IMR-90 (cell line): ENCODE measurements at regions not wholly inside any gene's neighbourhood (a gene's known extent, or its start where the extent isn't known, plus 50 kb on each side); places are given as distances from the start of the nearest gene placed in this dataset.

Source experiments
- ATAC-seq: fragments of 200-7000 bp; cut with Tn5 transposase; 2 replicates; pipeline ENCODE4 v1.9.1; 2020; ENCODE audit warnings: low read depth, mild to moderate bottlenecking, moderate library complexity
- BruUV-seq: library from RNA; stranded (reverse); fragments of 400-500 nt; replicated peaks from 2 replicates; lab custom pipeline; 2021; lab: Mats Ljungman, UMichigan
- CTCF ChIA-PET: fragments of 300-600 bp; formaldehyde crosslinking; extraction: SDS; loops from one replicate; lab custom pipeline; 2021; ENCODE audit warnings: antibody characterized with exemption; lab: Yijun Ruan, JAX
- POLR2A ChIA-PET: fragments of 300-600 bp; sonication (Branson Sonifier 250); formaldehyde crosslinking; loops from one replicate; lab custom pipeline; 2022; ENCODE audit warnings: antibody characterized with exemption; ENCODE audit not compliant: unreplicated experiment; lab: Charles Lee
- DNase-seq: peaks from one replicate; pipeline ENCODE4 v3.0.0; 2013
- H2AFZ ChIP-seq: replicated peaks from 2 replicates; pipeline ENCODE3; 2013; ENCODE audit warnings: low read length, mild to moderate bottlenecking; ENCODE audit not compliant: poor library complexity
- H2AK5ac ChIP-seq: 2 replicates; pipeline ENCODE4 v1.6.1; 2013; ENCODE audit warnings: low read depth, low read length, inconsistent platforms
- H2AK9ac ChIP-seq: replicated peaks from 2 replicates; pipeline ENCODE3; 2013; ENCODE audit warnings: mild to moderate bottlenecking, low read depth, low read length, moderate library complexity; ENCODE audit not compliant: poor library complexity
- H2BK120ac ChIP-seq: 2 replicates; pipeline ENCODE4 v1.6.1; 2013; ENCODE audit warnings: low read depth, low read length, inconsistent platforms
- H2BK15ac ChIP-seq: 3 replicates; pipeline ENCODE4 v1.6.1; 2013; ENCODE audit warnings: low read depth, low read length, inconsistent platforms
- H2BK20ac ChIP-seq: 2 replicates; pipeline ENCODE4 v1.6.1; 2013; ENCODE audit warnings: low read depth, mild to moderate bottlenecking, inconsistent platforms, low read length, moderate library complexity
- H2BK5ac ChIP-seq: 2 replicates; pipeline ENCODE4 v1.6.1; 2013; ENCODE audit warnings: mild to moderate bottlenecking, low read depth, low read length, inconsistent platforms; ENCODE audit not compliant: poor library complexity, severe bottlenecking
- H3K14ac ChIP-seq: replicated peaks from 2 replicates; pipeline ENCODE4 v1.6.1; 2013; ENCODE audit warnings: low read depth, low read length, inconsistent platforms
- H3K18ac ChIP-seq: 2 replicates; pipeline ENCODE4 v1.6.1; 2013; ENCODE audit warnings: low read depth, low read length, control low read depth
- H3K23ac ChIP-seq: 2 replicates; pipeline ENCODE4 v1.6.1; 2013; ENCODE audit warnings: low read depth, low read length, inconsistent platforms
- H3K27ac ChIP-seq: 2 replicates; pipeline ENCODE4 v1.5.1; 2013; ENCODE audit warnings: mild to moderate bottlenecking, control low read depth, low read length; ENCODE audit not compliant: insufficient read depth
- H3K27me3 ChIP-seq: 2 replicates; pipeline ENCODE4 v1.6.1; 2013; ENCODE audit warnings: low read length; ENCODE audit not compliant: control insufficient read depth, insufficient read depth
- H3K36me3 ChIP-seq: 2 replicates; pipeline ENCODE4 v1.6.1; 2013; ENCODE audit warnings: low read length, mixed read lengths; ENCODE audit not compliant: control insufficient read depth, insufficient read depth
- H3K4ac ChIP-seq: 2 replicates; pipeline ENCODE4 v1.6.1; 2013; ENCODE audit warnings: low read depth, low read length, inconsistent platforms
- H3K4me1 ChIP-seq: 2 replicates; pipeline ENCODE4 v1.6.1; 2013; ENCODE audit warnings: low read length, mixed read lengths; ENCODE audit not compliant: control insufficient read depth, insufficient read depth
- H3K4me2 ChIP-seq: 2 replicates; pipeline ENCODE4 v1.6.1; 2013; ENCODE audit warnings: low read depth, mild to moderate bottlenecking, control low read depth, low read length, moderate library complexity
- H3K4me3 ChIP-seq: 2 replicates; pipeline ENCODE4 v1.5.1; 2013; ENCODE audit warnings: low read depth, mild to moderate bottlenecking, control low read depth, low read length, moderate library complexity; ENCODE audit not compliant: insufficient read depth
- H3K56ac ChIP-seq: 2 replicates; pipeline ENCODE4 v1.6.1; 2013; ENCODE audit warnings: low read length, inconsistent platforms; ENCODE audit not compliant: insufficient read depth; ENCODE audit errors: extremely low read depth
- H3K79me1 ChIP-seq, 2 experiments: 2 replicates each; pipeline ENCODE4 v1.6.1; 2013; ENCODE audit warnings: low read length in 2 of 2, inconsistent platforms in 1 of 2, low read depth in 1 of 2
- H3K9ac ChIP-seq: 2 replicates; pipeline ENCODE4 v1.6.1; 2013; ENCODE audit warnings: low read depth, low read length, control low read depth
- H3K9me1 ChIP-seq: 2 replicates; pipeline ENCODE4 v1.6.1; 2013; ENCODE audit warnings: low read length, inconsistent platforms; ENCODE audit not compliant: insufficient read depth
- H3K9me3 ChIP-seq: 2 replicates; pipeline ENCODE4 v1.6.1; 2013; ENCODE audit warnings: low read length; ENCODE audit not compliant: control insufficient read depth, insufficient read depth
- H4K20me1 ChIP-seq: 2 replicates; pipeline ENCODE4 v1.6.1; 2013; ENCODE audit warnings: low read length, inconsistent platforms; ENCODE audit not compliant: insufficient read depth
- H4K5ac ChIP-seq: 2 replicates; pipeline ENCODE4 v1.6.1; 2013; ENCODE audit warnings: mild to moderate bottlenecking, low read depth, low read length, control low read depth
- H4K8ac ChIP-seq, 2 experiments: 2 replicates each; pipeline ENCODE4 v1.6.1; 2013; ENCODE audit warnings: low read depth in 2 of 2, low read length in 2 of 2, control low read depth in 1 of 2, inconsistent platforms in 1 of 2
- H4K91ac ChIP-seq: 2 replicates; pipeline ENCODE4 v1.6.1; 2013; ENCODE audit warnings: low read depth, low read length, inconsistent platforms; ENCODE audit not compliant: insufficient read depth
- BHLHE40 ChIP-seq: fragments of 150-350 bp; IDR thresholded peaks from 2 replicates; pipeline ENCODE4 v1.6.1; 2016; ENCODE audit warnings: mild to moderate bottlenecking, low read depth, low read length
- MAFK ChIP-seq: IDR thresholded peaks from 2 replicates; pipeline ENCODE4 v1.6.1; 2012; ENCODE audit warnings: low read depth, low read length, improper control_type of control experiment
- MAZ ChIP-seq: IDR thresholded peaks from 2 replicates; pipeline ENCODE4 v1.6.1; 2012; ENCODE audit warnings: low read depth, mild to moderate bottlenecking, low read length, improper control_type of control experiment, moderate library complexity, borderline replicate concordance
- MXI1 ChIP-seq: IDR thresholded peaks from 2 replicates; pipeline ENCODE4 v1.6.1; 2012; ENCODE audit warnings: low read depth, mild to moderate bottlenecking, low read length, moderate library complexity, borderline replicate concordance
- RAD21 ChIP-seq: IDR thresholded peaks from 2 replicates; pipeline ENCODE4 v1.6.1; 2012; ENCODE audit warnings: low read length, improper control_type of control experiment
- RCOR1 ChIP-seq: IDR thresholded peaks from 2 replicates; pipeline ENCODE4 v1.6.1; 2012; ENCODE audit warnings: mild to moderate bottlenecking, low read length, improper control_type of control experiment; ENCODE audit not compliant: insufficient replicate concordance
- WGBS, 2 experiments: methylation state at CpG; one replicate each; pipeline versions ENCODE4 v1.1.5 to v1.1.7; 2013; ENCODE audit warnings: missing lambda C conversion rate in 2 of 2; ENCODE audit not compliant: insufficient read length in 1 of 2; ENCODE audit errors: extremely low coverage in 2 of 2; 5-methylcytosine and 5-hydroxymethylcytosine counted together
- dilution Hi-C: fragments of 300-500 bp; cut with HindIII; formaldehyde crosslinking; loops from one replicate; pipeline ENCODE4 v1.14.3; 2018; ENCODE audit warnings: low sequenced_read_pairs; ENCODE audit not compliant: unreplicated experiment
- in situ Hi-C: fragments of 300-500 bp; cut with MboI; formaldehyde crosslinking; loops from 3 replicates; pipeline ENCODE4 v1.14.3; 2019; ENCODE audit warnings: low sequenced_read_pairs, inconsistent platforms, mixed read lengths
- intact Hi-C: fragments of 100-400 bp; cut with micrococcal nuclease; formaldehyde crosslinking; loops from 2 replicates; pipeline ENCODE4 v1.10.0; 2022
- TF ChIP-seq, protein P1 (sequence below): fragments of 150-350 bp; IDR thresholded peaks from 2 replicates; pipeline ENCODE4 v1.6.1; 2017; ENCODE audit warnings: mild to moderate bottlenecking, antibody characterized with exemption, low read length, low read depth

DNA sequence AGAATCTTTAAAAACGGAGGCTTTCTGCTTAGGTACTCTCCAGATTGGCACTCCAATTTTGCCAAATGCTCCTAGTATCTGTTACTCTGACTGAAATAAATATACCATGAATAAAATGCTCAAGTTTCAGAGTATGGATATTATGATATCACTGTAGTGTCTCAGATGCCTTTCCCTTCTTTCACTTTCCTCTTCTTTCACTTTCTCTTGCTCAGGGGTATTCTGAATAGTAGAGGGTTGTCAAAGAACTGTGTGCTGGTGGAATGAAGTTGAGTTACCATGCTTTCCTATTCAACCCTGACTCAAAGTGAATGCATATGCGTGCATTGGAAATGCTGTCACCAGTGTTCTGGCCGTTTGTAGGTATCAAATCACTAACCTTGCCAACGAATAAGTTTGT is 1015.2 kb upstream of the FANCL start:
- Histone ChIP-seq H2AFZ (no peak overlapping the region), H2BK20ac (no peak overlapping the region), H3K23ac (no peak overlapping the region), H2AK9ac (no peak overlapping the region), H3K27me3 (no peaks in the 10 kb centered on the region), H2BK15ac (no peak overlapping the region), H3K27ac (no peak overlapping the region), H2AK5ac (no peak overlapping the region), H3K36me3 (no peaks in the 10 kb centered on the region), H3K9me1 (no peaks in the 10 kb centered on the region), H3K14ac (no peak overlapping the region), H4K8ac (no peak overlapping the region), H3K4me1 (no peaks in the 10 kb centered on the region), H2BK5ac (no peak overlapping the region), H3K4me3 (no peak overlapping the region), H3K4me2 (no peak overlapping the region), H4K5ac (no peak overlapping the region), H3K4ac (no peak overlapping the region), H3K56ac (no peak overlapping the region), H3K18ac (no peak overlapping the region), H3K79me1 (no peaks in the 10 kb centered on the region), H2BK120ac (no peak overlapping the region), H3K9me3 (no peaks in the 10 kb centered on the region), H3K9ac (no peak overlapping the region), H4K20me1 (no peaks in the 10 kb centered on the region), H4K91ac (no peak overlapping the region)
- no peak for TF ChIP-seq BHLHE40
- TF ChIP-seq MAFK: no peak
- no peak for TF ChIP-seq MAZ
- TF ChIP-seq MXI1: no peak
- TF ChIP-seq RAD21: no peak
- no peak for TF ChIP-seq RCOR1
- TF ChIP-seq, protein P1, sequence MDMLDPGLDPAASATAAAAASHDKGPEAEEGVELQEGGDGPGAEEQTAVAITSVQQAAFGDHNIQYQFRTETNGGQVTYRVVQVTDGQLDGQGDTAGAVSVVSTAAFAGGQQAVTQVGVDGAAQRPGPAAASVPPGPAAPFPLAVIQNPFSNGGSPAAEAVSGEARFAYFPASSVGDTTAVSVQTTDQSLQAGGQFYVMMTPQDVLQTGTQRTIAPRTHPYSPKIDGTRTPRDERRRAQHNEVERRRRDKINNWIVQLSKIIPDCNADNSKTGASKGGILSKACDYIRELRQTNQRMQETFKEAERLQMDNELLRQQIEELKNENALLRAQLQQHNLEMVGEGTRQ: no peak
- dilution Hi-C loops: no loop called here
- BruUV-seq: no TSS peak
- intact Hi-C loops: no loop called here
- CTCF ChIA-PET: no interaction called here
- POLR2A ChIA-PET: no interaction called here
- no peak for ATAC-seq
- in situ Hi-C loops: no loop called here
- no CpG with 5 or more reads among the region's 4 CpGs for WGBS, 2 experiments
- no peak for DNase-seq
